NCI-H128 (cell line): ENCODE measurements at regions not wholly inside any gene's neighbourhood (a gene's known extent, or its start where the extent isn't known, plus 50 kb on each side); places are given as distances from the start of the nearest gene placed in this dataset.

Source experiments
- DNase-seq: peaks from one replicate; lab custom pipeline; 2025; ENCODE audit not compliant: unreplicated experiment; lab: John Stamatoyannopoulos, UW

GRCh38 chr18:2083691-2084090 is 487.6 kb downstream of the METTL4 start:
- no peak for DNase-seq

GRCh38 chr18:2086439-2086838 is 484.9 kb downstream of the METTL4 start:
- no peak for DNase-seq

DNA sequence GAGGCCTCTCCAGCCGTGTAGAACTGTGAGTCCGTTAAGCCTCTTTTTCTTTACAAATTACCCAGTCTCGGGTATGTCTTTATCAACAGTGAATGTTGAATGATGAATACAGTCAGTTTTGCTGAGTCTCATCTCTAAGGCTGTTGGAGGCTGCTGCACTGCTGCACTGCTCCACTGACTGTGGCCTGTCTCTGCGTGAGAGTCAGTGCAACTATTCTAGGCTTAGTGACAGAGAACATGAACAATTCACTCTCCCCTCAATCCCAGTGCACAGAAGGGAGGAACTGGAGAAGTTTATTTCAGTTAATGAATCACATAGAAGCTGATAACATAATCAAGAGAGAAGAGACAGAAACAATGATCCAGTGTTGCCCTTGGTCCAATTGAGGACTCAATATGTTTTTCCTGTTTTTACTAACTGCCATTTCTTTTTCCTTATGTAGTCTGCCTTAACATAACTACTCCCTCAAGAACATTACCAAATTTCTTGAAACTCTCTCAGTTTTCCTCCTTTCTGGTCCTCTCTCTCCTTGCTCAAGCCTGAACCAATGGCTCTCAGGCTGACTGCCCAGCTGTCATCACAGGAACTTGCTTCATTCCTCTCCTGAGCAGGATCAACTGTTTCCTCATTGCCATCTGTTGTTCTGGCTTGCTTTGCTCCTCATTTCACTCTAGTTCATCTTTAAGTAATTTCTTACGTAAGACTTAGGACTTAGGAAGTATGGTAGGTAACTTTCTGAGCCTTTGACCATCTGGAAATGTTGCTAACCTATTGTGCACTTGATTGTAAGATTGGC is 483.2 kb downstream of the METTL4 start:
- no peak for DNase-seq

GRCh38 chr18:2089396-2089795 is 481.9 kb downstream of the METTL4 start:
- DNase-seq = no peak

- no peak for DNase-seq
These were observed 479.4 kb downstream of the METTL4 start for GRCh38 chr18:2091937-2092336.

- no peak for DNase-seq
These were observed 474.8 kb downstream of the METTL4 start for GRCh38 chr18:2096551-2096950.

DNA sequence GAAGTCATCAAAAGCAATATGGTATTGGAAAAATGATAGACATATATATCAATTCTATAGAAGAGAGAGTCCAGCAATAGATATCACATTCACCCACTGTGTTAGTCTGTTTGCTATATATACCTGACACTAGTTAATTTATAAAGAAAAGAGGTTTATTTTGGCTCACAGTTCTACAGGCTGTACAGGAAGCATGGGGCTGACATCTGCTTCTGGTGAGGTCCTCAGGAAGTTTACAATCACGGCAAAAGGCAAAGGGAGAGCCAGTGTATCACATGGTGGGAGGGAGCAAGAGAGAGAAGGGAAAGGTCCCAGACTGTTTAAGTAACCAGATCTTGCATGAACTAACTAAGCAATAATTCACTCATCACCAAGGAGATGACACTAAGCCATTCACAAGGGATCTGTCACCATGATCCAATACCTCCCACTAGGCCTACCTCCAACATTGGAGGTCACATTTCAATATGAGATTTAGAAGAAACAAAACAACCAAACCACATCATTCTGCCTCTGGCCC is 470.6 kb downstream of the METTL4 start:
- no peak for DNase-seq

GRCh38 chr18:2102022-2102421 is 469.3 kb downstream of the METTL4 start:
- no peak for DNase-seq

DNA sequence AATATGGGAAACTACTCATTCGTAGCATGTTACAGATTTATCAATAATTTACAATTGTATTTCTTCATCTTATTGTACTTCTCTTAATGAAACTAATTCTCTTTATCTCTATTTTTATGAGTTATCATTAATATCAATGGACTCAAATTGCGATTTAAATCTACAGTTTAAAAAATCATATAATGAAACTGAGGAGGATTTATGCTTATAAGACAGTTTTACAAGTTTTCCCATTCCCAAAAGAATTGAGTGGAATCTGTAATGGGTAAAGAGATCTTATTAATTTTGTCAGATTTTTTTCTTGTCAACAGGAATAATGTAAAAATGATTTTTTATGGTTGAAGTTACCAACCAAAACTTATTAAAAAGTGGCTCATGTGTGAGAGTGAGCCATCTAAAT is 468.0 kb downstream of the METTL4 start:
- DNase-seq = no peak

DNA sequence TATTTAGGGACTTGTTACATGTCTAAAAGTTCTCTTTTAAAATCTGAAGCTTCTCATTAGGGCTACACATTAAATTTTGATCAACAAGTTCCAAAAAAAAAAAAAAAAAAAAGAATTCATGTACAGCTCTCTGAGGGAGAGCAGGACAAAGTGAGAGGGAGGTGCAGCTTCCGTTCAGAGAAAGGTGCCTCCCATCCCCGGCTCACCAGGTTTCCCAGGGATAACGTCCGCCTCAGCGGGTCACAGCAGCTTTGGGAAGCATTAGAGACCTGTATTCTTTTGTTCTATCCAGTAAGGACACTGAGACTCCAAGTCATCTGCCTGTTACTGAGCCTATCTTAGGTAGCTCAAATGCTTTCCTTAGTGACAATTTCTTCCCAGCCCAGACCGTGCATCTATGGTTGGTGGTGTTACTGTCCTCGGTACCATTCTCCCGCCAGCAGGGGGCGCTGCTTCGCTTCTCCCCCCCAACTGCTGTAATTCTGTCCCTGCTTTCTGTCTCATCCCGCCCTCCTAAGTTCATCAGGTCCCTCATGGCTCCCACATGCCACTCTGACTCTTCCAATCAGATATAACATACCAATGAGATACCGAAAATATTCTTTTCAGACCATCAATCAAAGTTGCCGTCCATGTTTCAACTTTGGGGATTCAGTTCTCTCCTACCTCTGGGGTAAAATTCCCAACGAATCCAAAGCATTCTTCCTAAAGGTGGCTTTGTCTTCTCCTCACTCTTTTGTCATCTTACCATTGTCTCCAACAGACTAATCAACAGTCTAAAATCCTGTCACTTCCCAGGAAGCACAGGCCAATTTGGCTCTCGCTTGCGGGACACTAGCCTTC is 466.5 kb downstream of the METTL4 start:
- DNase-seq = no peak

GRCh38 chr18:2108591-2108990 is 462.7 kb downstream of the METTL4 start:
- DNase-seq = no peak

DNA sequence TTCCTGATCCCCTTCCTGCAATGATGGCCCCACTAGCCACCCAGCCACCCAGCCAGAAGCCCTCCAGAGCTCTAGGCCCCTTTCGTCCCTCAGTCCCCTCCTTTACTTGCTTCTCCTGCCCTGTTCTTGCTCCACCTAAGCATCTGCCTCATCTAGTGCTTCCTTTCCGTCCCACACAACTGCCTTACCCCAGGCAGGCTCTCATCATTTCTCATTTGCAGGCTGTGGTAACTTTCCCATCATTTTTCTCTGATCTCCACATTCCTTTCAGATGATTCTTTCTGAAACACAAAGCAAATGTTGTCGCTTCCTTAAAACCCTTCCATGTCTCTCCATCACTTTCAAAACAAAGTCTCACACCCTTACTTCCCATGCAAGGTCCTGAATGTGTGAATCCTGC is 459.8 kb downstream of the METTL4 start:
- DNase-seq = no peak

DNA sequence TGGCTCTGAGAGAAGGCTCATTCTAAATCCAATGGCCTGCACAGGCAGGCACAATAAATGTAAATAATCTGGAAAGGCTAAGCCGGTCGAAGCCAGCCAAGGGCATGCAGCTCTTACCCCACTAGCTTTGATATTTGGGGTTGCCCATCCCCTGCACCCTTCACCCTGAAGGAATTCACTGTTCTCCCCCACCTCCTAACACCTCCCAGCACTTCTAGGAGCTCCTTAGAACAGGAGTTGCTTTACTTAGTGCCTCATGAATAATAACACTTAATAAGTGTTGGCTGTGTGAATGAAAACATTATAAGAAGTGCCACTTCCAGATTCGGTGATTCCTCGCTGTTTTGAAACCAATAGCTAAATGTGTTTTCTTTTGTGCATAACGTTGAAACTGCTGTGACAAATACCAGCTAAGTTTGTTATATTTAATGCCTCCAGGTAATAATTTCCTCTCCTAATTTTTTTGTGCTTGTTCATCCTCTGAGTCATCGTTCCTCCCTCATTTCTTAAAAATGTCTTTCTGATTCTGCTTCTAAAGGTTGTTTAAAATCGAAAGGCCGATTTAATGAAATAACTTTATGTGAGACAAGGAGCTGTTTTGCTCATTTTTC is 458.8 kb downstream of the METTL4 start:
- DNase-seq = no peak

DNA sequence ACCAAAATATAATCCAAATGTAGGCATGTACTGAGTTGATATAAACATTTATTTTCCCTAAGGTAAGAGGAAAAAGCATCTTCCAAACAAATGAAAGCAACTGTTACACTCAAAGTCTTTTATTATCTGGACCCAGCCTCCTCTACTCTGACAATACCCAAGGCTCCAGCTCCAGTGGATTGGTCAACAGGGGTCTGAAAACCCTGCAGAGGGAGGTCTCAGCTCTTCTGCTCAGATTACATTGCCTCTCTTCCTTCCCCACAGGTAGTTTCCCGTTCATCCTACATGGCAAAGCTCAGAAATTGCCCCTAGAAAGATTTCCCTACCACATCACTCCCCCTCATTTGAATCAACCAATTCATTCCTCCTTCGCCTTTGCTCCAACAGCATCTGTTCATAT is 457.0 kb downstream of the METTL4 start:
- DNase-seq = no peak

- no peak for DNase-seq
These were observed 456.5 kb downstream of the METTL4 start for GRCh38 chr18:2114765-2115164.

DNA sequence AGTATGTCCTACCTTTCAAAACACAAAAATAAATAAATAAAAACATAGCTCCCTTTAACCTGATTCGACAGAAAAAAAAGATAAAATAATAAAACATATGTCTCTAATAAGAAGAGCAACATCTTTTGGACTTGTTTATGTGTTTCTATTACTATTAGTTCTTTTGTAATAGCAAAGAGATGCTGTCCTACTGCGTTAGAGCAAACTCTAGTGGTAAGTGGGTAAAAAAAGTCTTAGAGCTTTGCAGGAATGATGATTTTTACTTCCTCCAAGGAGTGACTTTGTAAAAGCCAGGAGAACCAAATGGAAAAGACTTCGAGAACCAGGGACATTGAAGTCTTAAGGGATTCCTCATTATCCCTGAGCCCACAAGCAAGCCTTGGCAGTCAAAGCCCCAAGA is 450.1 kb downstream of the METTL4 start:
- no peak for DNase-seq

GRCh38 chr18:2123077-2123476 is 448.2 kb downstream of the METTL4 start:
- DNase-seq = no peak

DNA sequence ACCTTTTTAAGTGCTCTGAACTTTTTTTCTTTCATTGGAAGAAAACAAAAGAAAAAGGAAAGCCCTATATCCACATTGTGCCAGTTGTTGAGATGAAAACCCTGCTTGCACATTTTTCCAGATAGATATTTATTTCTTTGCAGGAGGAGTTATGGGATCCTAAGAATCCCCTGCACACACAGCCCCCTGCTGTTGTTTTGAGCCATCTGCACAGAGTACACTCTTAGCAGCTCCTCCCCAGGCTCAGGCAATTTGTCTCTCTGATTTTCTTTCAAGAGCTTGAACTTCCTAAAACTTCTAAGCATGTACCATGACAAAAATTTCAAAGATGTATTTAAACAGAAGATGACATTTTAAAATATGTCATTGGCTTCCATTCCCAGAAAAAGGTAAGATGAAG is 436.9 kb downstream of the METTL4 start:
- no peak for DNase-seq

- no peak for DNase-seq
These were observed 436.0 kb downstream of the METTL4 start for GRCh38 chr18:2135309-2135708.

GRCh38 chr18:2138552-2138951 is 432.8 kb downstream of the METTL4 start:
- DNase-seq = no peak

DNA sequence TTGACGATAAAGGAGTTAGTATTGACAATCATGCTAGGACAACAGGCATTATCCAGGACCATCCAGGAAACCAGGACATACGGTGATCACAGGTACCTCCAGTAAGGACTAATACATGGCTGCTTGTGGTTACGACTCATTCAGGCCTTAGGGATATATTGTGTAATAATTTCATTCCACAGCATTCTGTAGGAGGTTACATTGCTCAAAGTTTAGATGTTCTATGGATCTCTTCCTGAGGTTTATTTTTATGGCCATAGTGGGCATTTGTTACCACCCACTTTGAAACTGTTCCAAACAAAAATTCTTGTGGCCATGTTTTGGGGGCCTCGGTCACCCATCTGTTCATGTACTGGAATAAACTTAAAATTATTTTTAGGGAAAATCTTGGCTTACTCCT is 431.6 kb downstream of the METTL4 start:
- no peak for DNase-seq

DNA sequence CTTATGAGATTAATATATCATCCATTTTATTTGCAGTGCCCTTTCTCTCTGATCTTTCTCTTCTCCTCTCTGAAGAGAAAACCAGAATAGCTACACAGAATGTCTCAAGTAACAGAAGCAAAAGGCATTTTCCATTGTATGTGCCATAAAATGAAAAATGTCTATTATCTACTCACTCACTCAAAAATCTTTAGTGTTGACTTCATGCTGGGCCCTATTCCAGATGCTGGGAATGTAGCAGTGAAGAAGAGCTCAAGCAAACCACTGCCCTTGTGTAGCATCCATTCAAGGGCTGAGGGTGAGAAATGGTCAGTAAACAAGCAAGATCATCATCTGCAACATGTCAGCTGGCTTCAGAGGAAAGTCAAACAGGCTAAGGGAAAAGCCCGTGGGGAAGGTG is 427.7 kb downstream of the METTL4 start:
- no peak for DNase-seq
